H9 (cell line): ENCODE measurements at regions not wholly inside any gene's neighbourhood (a gene's known extent, or its start where the extent isn't known, plus 50 kb on each side); places are given as distances from the start of the nearest gene placed in this dataset.

Experiments
- DNase-seq: peaks from one replicate; pipeline ENCODE4 v3.0.0-alpha.2; 2017
- H2AFZ ChIP-seq: one replicate; pipeline ENCODE4 v1.6.1; 2013; ENCODE audit warnings: mild to moderate bottlenecking, low read length, control low read depth, moderate library complexity
- H2AK5ac ChIP-seq: 2 replicates; pipeline ENCODE4 v1.6.1; 2013; ENCODE audit warnings: low read length, control low read depth, mixed read lengths; ENCODE audit not compliant: insufficient read length
- H2BK120ac ChIP-seq: one replicate; pipeline ENCODE4 v1.6.1; 2013; ENCODE audit warnings: low read depth, mild to moderate bottlenecking, low read length, control low read depth, inconsistent platforms; ENCODE audit not compliant: poor library complexity, severe bottlenecking
- H2BK12ac ChIP-seq: 2 replicates; pipeline ENCODE4 v1.6.1; 2013; ENCODE audit warnings: low read length, control low read depth, mixed read lengths, low read depth; ENCODE audit not compliant: insufficient read length
- H2BK15ac ChIP-seq: 2 replicates; pipeline ENCODE4 v1.6.1; 2013; ENCODE audit warnings: low read depth, low read length, control low read depth
- H2BK20ac ChIP-seq: one replicate; pipeline ENCODE4 v1.6.1; 2013; ENCODE audit warnings: low read depth, mild to moderate bottlenecking, low read length, control low read depth, inconsistent platforms; ENCODE audit not compliant: poor library complexity, severe bottlenecking
- H2BK5ac ChIP-seq: 2 replicates; pipeline ENCODE4 v1.6.1; 2013; ENCODE audit warnings: low read length, control low read depth, mixed read lengths; ENCODE audit not compliant: insufficient read length
- H3K14ac ChIP-seq: 2 replicates; pipeline ENCODE4 v1.6.1; 2013; ENCODE audit warnings: low read length, control low read depth; ENCODE audit not compliant: insufficient read depth
- H3K18ac ChIP-seq: 2 replicates; pipeline ENCODE4 v1.6.1; 2013; ENCODE audit warnings: low read depth, mild to moderate bottlenecking, mixed read lengths, low read length, control low read depth; ENCODE audit not compliant: insufficient read length
- H3K23ac ChIP-seq: 2 replicates; pipeline ENCODE4 v1.6.1; 2013; ENCODE audit warnings: low read length, control low read depth, mixed read lengths, low read depth; ENCODE audit not compliant: insufficient read length
- H3K23me2 ChIP-seq: 2 replicates; pipeline ENCODE4 v1.6.1; 2013; ENCODE audit warnings: low read depth, mild to moderate bottlenecking, mixed read lengths, low read length, control low read depth; ENCODE audit not compliant: insufficient read length, poor library complexity, severe bottlenecking
- H3K27ac ChIP-seq: 2 replicates; pipeline ENCODE4 v1.5.1; 2013; ENCODE audit warnings: low read length, control low read depth, mixed read lengths, low read depth; ENCODE audit not compliant: insufficient read length
- H3K27me3 ChIP-seq: 2 replicates; pipeline ENCODE4 v1.6.1; 2013; ENCODE audit warnings: low read length, control low read depth, inconsistent platforms; ENCODE audit not compliant: insufficient read depth
- H3K4ac ChIP-seq: 2 replicates; pipeline ENCODE4 v1.6.1; 2013; ENCODE audit warnings: low read depth, mild to moderate bottlenecking, control low read depth, inconsistent platforms, low read length, moderate library complexity
- H3K4me1 ChIP-seq: 2 replicates; pipeline ENCODE4 v1.6.1; 2013; ENCODE audit warnings: low read length, control low read depth, inconsistent platforms; ENCODE audit not compliant: insufficient read depth
- H3K4me2 ChIP-seq: 2 replicates; pipeline ENCODE4 v1.6.1; 2013; ENCODE audit warnings: low read length, control low read depth, mixed read lengths; ENCODE audit not compliant: insufficient read length, insufficient read depth
- H3K56ac ChIP-seq: 2 replicates; pipeline ENCODE4 v1.6.1; 2013; ENCODE audit warnings: low read depth, mild to moderate bottlenecking, mixed read lengths, low read length, control low read depth; ENCODE audit not compliant: insufficient read length
- H3K79me1 ChIP-seq: 2 replicates; pipeline ENCODE4 v1.6.1; 2013; ENCODE audit warnings: low read depth, mild to moderate bottlenecking, moderate library complexity, low read length, control low read depth, inconsistent platforms; ENCODE audit not compliant: insufficient read depth, poor library complexity, severe bottlenecking
- H3K79me2 ChIP-seq: 2 replicates; pipeline ENCODE4 v1.6.1; 2013; ENCODE audit warnings: low read length, control low read depth, inconsistent platforms; ENCODE audit not compliant: insufficient read depth
- H3K9ac ChIP-seq: 2 replicates; pipeline ENCODE4 v1.6.1; 2013; ENCODE audit warnings: low read length, control low read depth, mixed read lengths; ENCODE audit not compliant: insufficient read length; ENCODE audit errors: extremely low read depth
- H3K9me3 ChIP-seq: one replicate; pipeline ENCODE4 v1.6.1; 2013; ENCODE audit warnings: low read depth, low read length, inconsistent platforms; ENCODE audit not compliant: control insufficient read depth
- H3T11ph ChIP-seq: one replicate; pipeline ENCODE4 v1.6.1; 2013; ENCODE audit warnings: mild to moderate bottlenecking, low read length, control low read depth, inconsistent platforms
- H4K20me1 ChIP-seq: one replicate; pipeline ENCODE4 v1.6.1; 2013; ENCODE audit not compliant: control insufficient read depth, insufficient read length, insufficient read depth
- H4K5ac ChIP-seq: 2 replicates; pipeline ENCODE4 v1.6.1; 2013; ENCODE audit warnings: low read depth, mild to moderate bottlenecking, mixed read lengths, low read length, control low read depth; ENCODE audit not compliant: insufficient read length
- H4K8ac ChIP-seq: replicated peaks from 2 replicates; pipeline ENCODE4 v1.6.1; 2013; ENCODE audit warnings: low read length, control low read depth, mixed read lengths, low read depth; ENCODE audit not compliant: insufficient read length
- H4K91ac ChIP-seq: 2 replicates; pipeline ENCODE4 v1.6.1; 2013; ENCODE audit warnings: low read depth, mild to moderate bottlenecking, moderate library complexity, mixed read lengths, low read length, control low read depth; ENCODE audit not compliant: insufficient read length
- H3K27ac Mint-ChIP-seq, 3 experiments: 2 replicates in 2 of 3; 3 replicates in 1 of 3; pipeline ENCODE4 v1.8.0; 2020 to 2021; ENCODE audit warnings: mixed read lengths in 3 of 3, mild to moderate bottlenecking in 1 of 3, moderate library complexity in 1 of 3
- H3K27me3 Mint-ChIP-seq: 2 replicates; pipeline ENCODE4 v1.8.0; 2021; ENCODE audit warnings: low read depth, mild to moderate bottlenecking, moderate library complexity, mixed read lengths
- H3K36me3 Mint-ChIP-seq, 3 experiments: 2 replicates in 2 of 3; 3 replicates in 1 of 3; pipeline ENCODE4 v1.8.0; 2020 to 2021; ENCODE audit warnings: low read depth in 3 of 3, mixed read lengths in 3 of 3; ENCODE audit not compliant: insufficient read depth in 1 of 3
- H3K4me1 Mint-ChIP-seq, 2 experiments: 2 replicates each; pipeline ENCODE4 v1.8.0; 2020; ENCODE audit warnings: mixed read lengths in 2 of 2
- H3K4me3 Mint-ChIP-seq, 2 experiments: 2 replicates in 1 of 2; 3 replicates in 1 of 2; pipeline ENCODE4 v1.8.0; 2020 to 2021; ENCODE audit warnings: mild to moderate bottlenecking in 2 of 2, mixed read lengths in 2 of 2, moderate library complexity in 1 of 2
- H3K9me3 Mint-ChIP-seq, 2 experiments: 2 replicates in 1 of 2; 3 replicates in 1 of 2; pipeline ENCODE4 v1.8.0; 2020; ENCODE audit warnings: mild to moderate bottlenecking in 2 of 2, mixed read lengths in 2 of 2, moderate library complexity in 1 of 2
- CTCF ChIP-seq: fragments of 200-600 bp; sonication (generic); conservative IDR thresholded peaks from 3 replicates; pipeline ENCODE4 v1.8.0; 2021; ENCODE audit warnings: antibody characterized with exemption, mild to moderate bottlenecking
- WGBS: extraction: QIAGEN DNeasy Blood & Tissue Kit; methylation state at CpG from one replicate; pipeline ENCODE4 v1.1.7; 2013; ENCODE audit warnings: missing lambda C conversion rate, low lambda C conversion rate, mixed read lengths; ENCODE audit not compliant: insufficient read length; ENCODE audit errors: extremely low coverage; 5-methylcytosine and 5-hydroxymethylcytosine counted together

GRCh38 chr4:123977641-123978081 lies 581.1 kb downstream of the SPRY1 start:
- no peak overlapping the region for H4K5ac ChIP-seq
- no peaks in the 10 kb centered on the region for H3K27me3 ChIP-seq
- no peak overlapping the region for H3K18ac ChIP-seq
- no peak overlapping the region for H3K23ac ChIP-seq
- H3K27me3 Mint-ChIP-seq = no peaks in the 10 kb centered on the region
- no peak overlapping the region for H3T11ph ChIP-seq
- no peak overlapping the region for H3K56ac ChIP-seq
- no CpG with 5 or more reads among the region's 3 CpGs for WGBS
- no peak overlapping the region for H2BK12ac ChIP-seq
- DNase-seq = no peak
- TF ChIP-seq CTCF = no peak
- H2BK20ac ChIP-seq = no peak overlapping the region
- peaks cover 38 to 46% of the 10 kb centered on the region in 2 experiments for H3K9me3 Mint-ChIP-seq
- peaks cover 35 to 37% of the 10 kb centered on the region in 2 experiments for H3K4me1 Mint-ChIP-seq
- no peak overlapping the region for H3K4me3 Mint-ChIP-seq
- no peak overlapping the region for H3K9ac ChIP-seq
- no peaks in the 10 kb centered on the region for H3K79me2 ChIP-seq
- H3K23me2 ChIP-seq = no peaks in the 10 kb centered on the region
- H4K20me1 ChIP-seq = no peaks in the 10 kb centered on the region
- no peak overlapping the region for H3K4me2 ChIP-seq
- no peak overlapping the region for H4K8ac ChIP-seq
- no peak overlapping the region for H3K27ac ChIP-seq
- no peak overlapping the region for H3K14ac ChIP-seq
- no peaks in the 10 kb centered on the region for H3K9me3 ChIP-seq
- no peak overlapping the region; a peak in 2 of 7 replicates for H3K27ac Mint-ChIP-seq
- no peak overlapping the region for H2AK5ac ChIP-seq
- no peak overlapping the region for H4K91ac ChIP-seq
- H2AFZ ChIP-seq = no peak overlapping the region
- no peak overlapping the region for H2BK15ac ChIP-seq
- H2BK120ac ChIP-seq = no peak overlapping the region
- H3K36me3 Mint-ChIP-seq = peaks cover 31 to 45% (median 35%) of the 10 kb centered on the region in 3 experiments
- H3K4me1 ChIP-seq = peaks cover 9% of the 10 kb centered on the region; the same call in 1 of the 2 replicates
- no peaks in the 10 kb centered on the region for H3K79me1 ChIP-seq
- no peak overlapping the region for H2BK5ac ChIP-seq
- H3K4ac ChIP-seq = no peak overlapping the region
